ENCODE measurements at regions not wholly inside any gene's neighbourhood (a gene's known extent, or its start where the extent isn't known, plus 50 kb on each side); places are given as distances from the start of the nearest gene placed in this dataset.

DNA sequence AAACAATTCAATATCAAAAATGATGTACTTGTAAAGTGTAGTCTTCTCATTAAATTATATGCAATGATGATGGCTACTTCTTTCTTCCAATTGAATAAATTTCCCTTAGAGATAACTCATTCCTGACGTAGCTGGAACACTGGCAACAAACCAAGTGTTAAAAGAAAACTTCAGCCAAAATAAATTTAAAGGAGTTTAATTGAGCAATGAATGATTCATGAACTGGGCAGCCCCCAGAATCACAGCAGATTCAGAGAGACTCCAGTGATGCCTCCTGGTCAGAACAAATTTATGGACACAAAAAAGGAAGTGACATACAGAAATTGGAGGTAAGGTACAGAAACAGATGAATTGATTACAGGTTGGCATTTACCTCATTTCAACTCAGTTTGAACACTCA lies 276.5 kb downstream of the DSC3 start:
- Mint-ChIP-seq H3K4me1 (ENCODE audit: low read depth, unreplicated experiment) (no peaks in the 10 kb centered on the region), H3K4me3 (ENCODE audit: unreplicated experiment) (no peak overlapping the region), H3K36me3 (ENCODE audit: insufficient read depth, unreplicated experiment) (no peaks in the 10 kb centered on the region), H3K9me3 (ENCODE audit: unreplicated experiment) (no peaks in the 10 kb centered on the region), H3K27me3 (ENCODE audit: insufficient read depth, unreplicated experiment) (no peaks in the 10 kb centered on the region), H3K27ac (ENCODE audit: unreplicated experiment) (no peak overlapping the region)
- Histone ChIP-seq H3K27me3 (replicated peaks; ENCODE audit: control insufficient read depth, insufficient read depth, low read length) (no peaks in the 10 kb centered on the region), H3K9me3 (no peaks in the 10 kb centered on the region), H3K36me3 (ENCODE audit: control insufficient read depth, insufficient read depth, low read length) (no peaks in the 10 kb centered on the region), H3K4me1 (no peaks in the 10 kb centered on the region), H3K4me3 (ENCODE audit: low read depth, low read length) (no peak overlapping the region)
- ChIA-PET POLR2A (no interaction called here), CTCF (no interaction called here)
- BruUV-seq (replicated peaks): no TSS peak
- TF ChIP-seq, protein P1, sequence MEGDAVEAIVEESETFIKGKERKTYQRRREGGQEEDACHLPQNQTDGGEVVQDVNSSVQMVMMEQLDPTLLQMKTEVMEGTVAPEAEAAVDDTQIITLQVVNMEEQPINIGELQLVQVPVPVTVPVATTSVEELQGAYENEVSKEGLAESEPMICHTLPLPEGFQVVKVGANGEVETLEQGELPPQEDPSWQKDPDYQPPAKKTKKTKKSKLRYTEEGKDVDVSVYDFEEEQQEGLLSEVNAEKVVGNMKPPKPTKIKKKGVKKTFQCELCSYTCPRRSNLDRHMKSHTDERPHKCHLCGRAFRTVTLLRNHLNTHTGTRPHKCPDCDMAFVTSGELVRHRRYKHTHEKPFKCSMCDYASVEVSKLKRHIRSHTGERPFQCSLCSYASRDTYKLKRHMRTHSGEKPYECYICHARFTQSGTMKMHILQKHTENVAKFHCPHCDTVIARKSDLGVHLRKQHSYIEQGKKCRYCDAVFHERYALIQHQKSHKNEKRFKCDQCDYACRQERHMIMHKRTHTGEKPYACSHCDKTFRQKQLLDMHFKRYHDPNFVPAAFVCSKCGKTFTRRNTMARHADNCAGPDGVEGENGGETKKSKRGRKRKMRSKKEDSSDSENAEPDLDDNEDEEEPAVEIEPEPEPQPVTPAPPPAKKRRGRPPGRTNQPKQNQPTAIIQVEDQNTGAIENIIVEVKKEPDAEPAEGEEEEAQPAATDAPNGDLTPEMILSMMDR (IDR thresholded peaks at IDR 0.05; ENCODE audit: insufficient read depth in 1 of 2, low read depth in 1 of 2, low read length in 1 of 2, severe bottlenecking in 1 of 2, unreplicated experiment in 1 of 2): no peak
- intact Hi-C loops (cut with micrococcal nuclease; ENCODE audit: unreplicated experiment): no loop called here
- DNase-seq: no peak

DNA sequence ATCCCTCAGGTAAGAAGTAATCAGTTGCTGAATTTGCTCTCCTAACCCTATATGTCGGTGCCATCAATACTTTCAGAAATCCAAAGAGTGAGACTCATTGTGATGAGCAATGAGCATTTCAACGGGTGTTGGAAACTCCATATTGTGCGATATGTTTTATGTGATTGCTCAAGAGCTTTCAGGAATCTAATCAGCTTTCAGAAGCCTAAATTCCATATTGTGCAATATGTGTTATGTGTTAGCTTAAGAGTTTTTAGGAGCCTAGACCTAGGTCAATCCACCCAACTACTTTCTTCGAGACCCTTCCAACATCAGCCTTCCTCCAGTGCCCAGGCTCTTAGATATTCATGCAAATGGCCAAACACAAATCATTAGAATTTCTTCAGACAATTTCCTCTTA lies 277.3 kb downstream of the DSC3 start:
- H3K36me3 Mint-ChIP-seq (ENCODE audit: insufficient read depth, unreplicated experiment): no peaks in the 10 kb centered on the region
- Histone ChIP-seq H3K36me3 (ENCODE audit: control insufficient read depth, insufficient read depth, low read length) (no peaks in the 10 kb centered on the region), H3K9me3 (no peaks in the 10 kb centered on the region), H3K27me3 (replicated peaks; ENCODE audit: control insufficient read depth, insufficient read depth, low read length) (no peaks in the 10 kb centered on the region), H3K4me1 (no peaks in the 10 kb centered on the region), H3K4me3 (ENCODE audit: low read depth, low read length) (no peak overlapping the region)
- DNase-seq: no peak
- no peaks in the 10 kb centered on the region for H3K27me3 Mint-ChIP-seq (ENCODE audit: insufficient read depth, unreplicated experiment)
- no peaks in the 10 kb centered on the region for H3K9me3 Mint-ChIP-seq (ENCODE audit: unreplicated experiment)
- no peaks in the 10 kb centered on the region for H3K4me1 Mint-ChIP-seq (ENCODE audit: low read depth, unreplicated experiment)
- TF ChIP-seq, protein P1 (IDR thresholded peaks at IDR 0.05; ENCODE audit: insufficient read depth in 1 of 2, low read depth in 1 of 2, low read length in 1 of 2, severe bottlenecking in 1 of 2, unreplicated experiment in 1 of 2): no peak
- H3K27ac Mint-ChIP-seq (ENCODE audit: unreplicated experiment): no peak overlapping the region
- intact Hi-C loops (cut with micrococcal nuclease; ENCODE audit: unreplicated experiment): no loop called here
- no TSS peak for BruUV-seq (replicated peaks)
- CTCF ChIA-PET: no interaction called here
- POLR2A ChIA-PET: no interaction called here
- H3K4me3 Mint-ChIP-seq (ENCODE audit: unreplicated experiment): no peak overlapping the region

DNA sequence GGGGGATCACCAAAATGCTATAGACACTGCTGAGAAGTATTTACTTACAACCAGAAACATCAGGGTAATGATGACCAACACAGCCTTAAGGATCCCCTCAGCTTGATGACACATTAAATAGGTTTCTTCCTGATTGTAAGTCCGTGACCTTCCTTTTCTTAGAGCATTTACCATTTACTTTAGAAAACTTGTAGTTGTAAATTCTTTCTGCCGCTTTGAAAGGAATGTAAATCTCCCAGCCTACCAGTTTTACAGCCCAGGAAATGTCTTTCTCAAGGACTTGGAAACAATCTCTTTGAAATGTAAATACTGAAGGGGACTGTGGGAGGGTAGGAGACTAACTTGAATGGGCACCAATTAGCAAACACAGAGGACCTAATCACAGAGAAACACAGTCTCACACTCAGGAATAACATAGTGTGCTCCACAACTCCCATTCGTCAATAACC lies 278.6 kb downstream of the DSC3 start:
- Histone ChIP-seq H3K27me3 (replicated peaks; ENCODE audit: control insufficient read depth, insufficient read depth, low read length) (no peaks in the 10 kb centered on the region), H3K36me3 (ENCODE audit: control insufficient read depth, insufficient read depth, low read length) (no peaks in the 10 kb centered on the region), H3K4me3 (ENCODE audit: low read depth, low read length) (no peak overlapping the region), H3K4me1 (no peaks in the 10 kb centered on the region), H3K9me3 (no peaks in the 10 kb centered on the region)
- intact Hi-C loops (cut with micrococcal nuclease; ENCODE audit: unreplicated experiment): no loop called here
- TF ChIP-seq, protein P1 (IDR thresholded peaks at IDR 0.05; ENCODE audit: insufficient read depth in 1 of 2, low read depth in 1 of 2, low read length in 1 of 2, severe bottlenecking in 1 of 2, unreplicated experiment in 1 of 2): no peak
- Mint-ChIP-seq H3K9me3 (ENCODE audit: unreplicated experiment) (no peaks in the 10 kb centered on the region), H3K27me3 (ENCODE audit: insufficient read depth, unreplicated experiment) (no peaks in the 10 kb centered on the region), H3K36me3 (ENCODE audit: insufficient read depth, unreplicated experiment) (no peaks in the 10 kb centered on the region), H3K27ac (ENCODE audit: unreplicated experiment) (no peak overlapping the region), H3K4me1 (ENCODE audit: low read depth, unreplicated experiment) (no peaks in the 10 kb centered on the region), H3K4me3 (ENCODE audit: unreplicated experiment) (no peak overlapping the region)
- no TSS peak for BruUV-seq (replicated peaks)
- ChIA-PET POLR2A (no interaction called here), CTCF (no interaction called here)
- DNase-seq: no peak
